ENCODE measurements at regions not wholly inside any gene's neighbourhood (a gene's known extent, or its start where the extent isn't known, plus 50 kb on each side); places are given as distances from the start of the nearest gene placed in this dataset.

DNA sequence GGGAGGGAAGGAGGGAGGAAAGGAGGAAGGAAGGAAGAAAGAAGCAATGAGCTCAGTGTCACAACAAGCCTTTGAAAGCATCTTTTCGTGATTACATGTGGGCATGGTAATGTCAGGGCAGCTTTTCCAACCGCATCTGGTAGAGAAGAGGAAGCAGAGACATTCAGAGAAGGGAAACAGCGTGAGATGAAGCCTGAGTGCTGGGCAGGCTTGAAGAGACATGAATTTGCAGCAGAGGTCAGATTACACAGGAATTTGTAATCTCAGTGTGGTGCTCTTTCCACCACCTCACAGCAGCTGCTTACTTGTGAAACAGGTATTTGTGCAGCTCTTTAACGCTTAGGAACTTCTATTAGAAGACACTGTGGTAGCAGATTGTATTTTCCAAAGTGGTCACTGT is 289.5 kb upstream of the C11orf87 start:
- no peaks in the 10 kb centered on the region for H3K27me3 Mint-ChIP-seq (ENCODE audit: low read depth in 2 of 2)
- H3K4me1 Mint-ChIP-seq, result no peaks in the 10 kb centered on the region
- 23% methylated on average over 4 of the region's 4 CpGs for WGBS (ENCODE audit: insufficient coverage)
- no peak overlapping the region for H3K27ac Mint-ChIP-seq
- Histone ChIP-seq H3K4me1 (ENCODE audit: control insufficient read depth, insufficient read depth, low read length) (no peaks in the 10 kb centered on the region), H3K36me3 (ENCODE audit: control insufficient read depth, insufficient read depth, low read length) (no peaks in the 10 kb centered on the region), H3K27me3 (ENCODE audit: control insufficient read depth, insufficient read depth, low read length) (no peaks in the 10 kb centered on the region), H3K4me3 (ENCODE audit: low read length) (no peak overlapping the region), H3K27ac (ENCODE audit: low read length) (no peak overlapping the region), H3K9me3 (ENCODE audit: control insufficient read depth, insufficient read depth, low read length) (no peaks in the 10 kb centered on the region)
- DNase-seq (no peak), ATAC-seq (no peak)
- TF ChIP-seq, protein P1, sequence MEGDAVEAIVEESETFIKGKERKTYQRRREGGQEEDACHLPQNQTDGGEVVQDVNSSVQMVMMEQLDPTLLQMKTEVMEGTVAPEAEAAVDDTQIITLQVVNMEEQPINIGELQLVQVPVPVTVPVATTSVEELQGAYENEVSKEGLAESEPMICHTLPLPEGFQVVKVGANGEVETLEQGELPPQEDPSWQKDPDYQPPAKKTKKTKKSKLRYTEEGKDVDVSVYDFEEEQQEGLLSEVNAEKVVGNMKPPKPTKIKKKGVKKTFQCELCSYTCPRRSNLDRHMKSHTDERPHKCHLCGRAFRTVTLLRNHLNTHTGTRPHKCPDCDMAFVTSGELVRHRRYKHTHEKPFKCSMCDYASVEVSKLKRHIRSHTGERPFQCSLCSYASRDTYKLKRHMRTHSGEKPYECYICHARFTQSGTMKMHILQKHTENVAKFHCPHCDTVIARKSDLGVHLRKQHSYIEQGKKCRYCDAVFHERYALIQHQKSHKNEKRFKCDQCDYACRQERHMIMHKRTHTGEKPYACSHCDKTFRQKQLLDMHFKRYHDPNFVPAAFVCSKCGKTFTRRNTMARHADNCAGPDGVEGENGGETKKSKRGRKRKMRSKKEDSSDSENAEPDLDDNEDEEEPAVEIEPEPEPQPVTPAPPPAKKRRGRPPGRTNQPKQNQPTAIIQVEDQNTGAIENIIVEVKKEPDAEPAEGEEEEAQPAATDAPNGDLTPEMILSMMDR (IDR thresholded peaks at IDR 0.05), result no peak
- no peaks in the 10 kb centered on the region for H3K36me3 Mint-ChIP-seq
- H3K4me3 Mint-ChIP-seq, result no peak overlapping the region
- intact Hi-C loops (cut with micrococcal nuclease), result no loop called here
- H3K9me3 Mint-ChIP-seq, result no peaks in the 10 kb centered on the region

DNA sequence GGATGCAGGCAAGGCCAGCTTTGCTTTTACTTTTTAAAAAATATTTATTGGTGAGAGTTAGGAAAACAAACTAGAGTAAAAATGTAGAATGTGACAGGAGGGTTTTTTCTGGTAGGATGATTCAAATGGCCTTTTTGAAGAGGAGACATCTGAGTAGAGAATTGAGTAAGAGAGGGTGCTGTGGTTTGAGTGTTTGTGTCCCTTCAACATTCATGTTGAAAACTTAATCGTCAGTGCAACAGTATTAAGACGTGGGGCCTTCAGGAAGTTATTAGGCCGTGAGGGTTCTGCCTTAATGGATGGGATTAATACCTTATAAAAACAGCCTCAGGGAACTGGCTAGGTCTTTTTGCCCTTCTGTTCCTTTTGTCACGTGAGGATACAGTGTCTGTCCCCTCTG is 288.8 kb upstream of the C11orf87 start:
- H3K27me3 ChIP-seq (ENCODE audit: control insufficient read depth, insufficient read depth, low read length), result no peaks in the 10 kb centered on the region
- DNase-seq, result no peak
- Mint-ChIP-seq H3K27ac (no peak overlapping the region), H3K4me1 (no peaks in the 10 kb centered on the region), H3K9me3 (no peaks in the 10 kb centered on the region), H3K36me3 (no peaks in the 10 kb centered on the region), H3K27me3 (ENCODE audit: low read depth in 2 of 2) (no peaks in the 10 kb centered on the region), H3K4me3 (no peak overlapping the region)
- H3K27ac ChIP-seq (ENCODE audit: low read length), result no peak overlapping the region
- H3K36me3 ChIP-seq (ENCODE audit: control insufficient read depth, insufficient read depth, low read length), result no peaks in the 10 kb centered on the region
- H3K9me3 ChIP-seq (ENCODE audit: control insufficient read depth, insufficient read depth, low read length), result no peaks in the 10 kb centered on the region
- H3K4me1 ChIP-seq (ENCODE audit: control insufficient read depth, insufficient read depth, low read length), result no peaks in the 10 kb centered on the region
- H3K4me3 ChIP-seq (ENCODE audit: low read length), result no peak overlapping the region
- WGBS (ENCODE audit: insufficient coverage), result 86% methylated on average over 4 of the region's 4 CpGs
- intact Hi-C loops (cut with micrococcal nuclease), result no loop called here
- no peak for ATAC-seq
- TF ChIP-seq, protein P1 (IDR thresholded peaks at IDR 0.05), result no peak

DNA sequence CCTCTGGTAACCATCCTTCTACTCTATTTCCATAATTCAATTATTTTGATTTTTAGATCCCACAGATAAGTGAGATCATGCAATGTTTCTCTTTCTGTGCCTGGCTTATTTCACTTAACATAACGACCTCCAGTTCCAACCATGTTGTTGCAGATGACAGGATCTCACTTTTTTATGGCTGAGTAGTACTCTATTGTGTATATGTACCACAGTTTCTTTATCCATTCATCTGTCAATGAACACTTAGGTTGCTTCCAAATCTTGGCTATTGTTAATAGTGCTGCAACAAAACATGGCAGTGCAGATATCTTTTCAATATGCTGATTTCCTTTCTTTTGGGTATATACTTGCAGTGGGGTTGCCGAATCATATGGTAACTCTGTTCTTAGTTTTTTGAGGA is 286.4 kb upstream of the C11orf87 start:
- Histone ChIP-seq H3K27ac (ENCODE audit: low read length) (no peak overlapping the region), H3K4me1 (ENCODE audit: control insufficient read depth, insufficient read depth, low read length) (no peaks in the 10 kb centered on the region), H3K4me3 (ENCODE audit: low read length) (no peak overlapping the region), H3K27me3 (ENCODE audit: control insufficient read depth, insufficient read depth, low read length) (no peaks in the 10 kb centered on the region), H3K9me3 (ENCODE audit: control insufficient read depth, insufficient read depth, low read length) (no peaks in the 10 kb centered on the region), H3K36me3 (ENCODE audit: control insufficient read depth, insufficient read depth, low read length) (no peaks in the 10 kb centered on the region)
- Mint-ChIP-seq H3K27ac (no peak overlapping the region), H3K9me3 (peaks cover 0 to 2% of the 10 kb centered on the region in 2 donors), H3K4me1 (no peaks in the 10 kb centered on the region), H3K27me3 (ENCODE audit: low read depth in 2 of 2) (peaks cover 5 to 10% of the 10 kb centered on the region in 2 donors), H3K4me3 (no peak overlapping the region), H3K36me3 (peaks cover 6% of the 10 kb centered on the region)
- intact Hi-C loops (cut with micrococcal nuclease), result no loop called here
- DNase-seq, result no peak
- no peak for ATAC-seq
- TF ChIP-seq, protein P1 (IDR thresholded peaks at IDR 0.05), result no peak
- 88% methylated on average over 2 of the region's 2 CpGs for WGBS (ENCODE audit: insufficient coverage)

DNA sequence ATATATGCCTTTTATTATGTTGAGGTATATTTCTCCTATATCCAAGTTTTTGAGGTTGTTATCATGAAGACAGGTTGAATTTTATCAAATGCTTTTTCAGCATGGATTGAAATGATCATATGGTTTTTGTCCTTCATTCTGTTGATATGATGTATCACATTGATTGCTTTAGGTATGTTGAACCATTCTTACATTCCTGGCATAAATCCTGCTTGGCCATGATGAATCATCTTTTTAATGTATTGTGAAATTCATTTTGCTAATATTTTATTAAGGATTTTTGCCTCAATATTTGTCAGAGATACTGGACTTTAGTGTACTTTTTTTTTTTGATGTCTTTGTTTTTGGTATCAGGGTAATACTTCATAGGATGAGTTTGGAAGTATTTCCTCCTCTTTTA is 283.8 kb upstream of the C11orf87 start:
- Mint-ChIP-seq H3K27ac (no peak overlapping the region), H3K4me3 (no peak overlapping the region), H3K4me1 (no peaks in the 10 kb centered on the region), H3K27me3 (ENCODE audit: low read depth in 2 of 2) (peaks cover 7 to 10% of the 10 kb centered on the region in 2 donors), H3K36me3 (peaks cover 6% of the 10 kb centered on the region), H3K9me3 (peaks cover 0 to 2% of the 10 kb centered on the region in 2 donors)
- ATAC-seq (no peak), DNase-seq (no peak)
- H3K27ac ChIP-seq (ENCODE audit: low read length), result no peak overlapping the region
- no peak overlapping the region for H3K4me3 ChIP-seq (ENCODE audit: low read length)
- TF ChIP-seq, protein P1 (IDR thresholded peaks at IDR 0.05), result no peak
- H3K27me3 ChIP-seq (ENCODE audit: control insufficient read depth, insufficient read depth, low read length), result no peaks in the 10 kb centered on the region
- H3K4me1 ChIP-seq (ENCODE audit: control insufficient read depth, insufficient read depth, low read length), result no peaks in the 10 kb centered on the region
- H3K9me3 ChIP-seq (ENCODE audit: control insufficient read depth, insufficient read depth, low read length), result no peaks in the 10 kb centered on the region
- no peaks in the 10 kb centered on the region for H3K36me3 ChIP-seq (ENCODE audit: control insufficient read depth, insufficient read depth, low read length)
- intact Hi-C loops (cut with micrococcal nuclease), result no loop called here

Data from natural killer cell (primary cell).